Pancreas (tissue), 10 donors: ENCODE measurements at regions not wholly inside any gene's neighbourhood (a gene's known extent, or its start where the extent isn't known, plus 50 kb on each side); places are given as distances from the start of the nearest gene placed in this dataset.

Source experiments
- ATAC-seq, 4 donors: fragments of 200-7000 bp; cut with Tn5 transposase; one replicate each; pipeline versions ENCODE4 v1.8.0 to v1.9.1; 2020; ENCODE audit warnings: mild to moderate bottlenecking in 4 of 4, moderate library complexity in 4 of 4
- DNase-seq, 6 donors: peaks; one replicate each; pipeline ENCODE4 v3.0.0-alpha.2; 2020
- FAIRE-seq: peaks from 2 replicates; lab custom pipeline; 2012; peaks lifted over from hg19 to GRCh38; lab: Jason Lieb, UNC
- H3K27ac ChIP-seq, 4 donors: fragments of 200-600 bp; sonication (generic); 1 replicate in 3 of 4; 2 replicates in 1 of 4; pipeline versions ENCODE4 v1.5.0 to v1.8.0; 2020
- H3K27me3 ChIP-seq, 4 donors: fragments of 200-600 bp; one replicate each; pipeline ENCODE4 v1.8.0; 2021
- H3K36me3 ChIP-seq, 3 donors: fragments of 200-600 bp; sonication (generic) in 1 of 3; one replicate each; pipeline versions ENCODE4 v1.5.0 to v1.8.0; 2020 to 2021
- H3K4me1 ChIP-seq, 3 donors: fragments of 200-600 bp; one replicate each; pipeline ENCODE4 v1.8.0; 2021
- H3K4me3 ChIP-seq, 4 donors: fragments of 200-600 bp; sonication (generic) in 2 of 4; one replicate each; pipeline versions ENCODE4 v1.5.0 to v1.8.0; 2020 to 2021
- H3K9me3 ChIP-seq, 4 donors: fragments of 200-600 bp; one replicate each; pipeline ENCODE4 v1.8.0; 2021
- WGBS, 2 donors: extraction: QIAGEN DNeasy Blood & Tissue Kit; methylation state at CpG; one replicate each; pipeline ENCODE4 v1.1.7; 2013; 5-methylcytosine and 5-hydroxymethylcytosine counted together
- intact Hi-C, 3 donors: fragments of 100-400 bp; cut with DNase I; formaldehyde crosslinking; loops; one replicate each; pipeline versions ENCODE4 v1.11.1 to v1.14.2; 2022
- TF ChIP-seq, protein P1 (sequence below), 4 donors: fragments of 200-600 bp; sonication (generic) in 3 of 4; IDR thresholded peaks; one replicate each; pipeline versions ENCODE4 v1.5.0 to v1.8.0; 2021; ENCODE audit warnings: antibody characterized with exemption in 4 of 4
- donor health status: healthy with polysubstance abuse.
- donor health status: DM: no; HTN: no; CAD: no; lungs with moderate emphysema.
- donor health status: DM: no; HTN: no; CAD: no.
- donor health status: control.
- donor health status: control.
- donor health status: Bipolar disorder and iron deficiency.
- donor health status: DM: yes; HTN: yes; CAD: no.
- donor health status: DM: no; HTN: no; CAD: no.
- donor health status: DM: no; HTN: no; CAD: no.
- donor health status: DM: yes; HTN: yes; CAD: no.

- no peak for ATAC-seq
- H3K27me3 ChIP-seq = no peaks in the 10 kb centered on the region
- H3K4me3 ChIP-seq = no peak overlapping the region
- DNase-seq = no peak
- intact Hi-C loops = no loop called here
- no peaks in the 10 kb centered on the region for H3K9me3 ChIP-seq
- H3K36me3 ChIP-seq = no peaks in the 10 kb centered on the region
- FAIRE-seq = no peak
- no peaks in the 10 kb centered on the region for H3K4me1 ChIP-seq
- WGBS, 2 donors = 23 to 31% methylated on average over 1 of the region's 1 CpG
- no peak overlapping the region for H3K27ac ChIP-seq
- TF ChIP-seq, protein P1, sequence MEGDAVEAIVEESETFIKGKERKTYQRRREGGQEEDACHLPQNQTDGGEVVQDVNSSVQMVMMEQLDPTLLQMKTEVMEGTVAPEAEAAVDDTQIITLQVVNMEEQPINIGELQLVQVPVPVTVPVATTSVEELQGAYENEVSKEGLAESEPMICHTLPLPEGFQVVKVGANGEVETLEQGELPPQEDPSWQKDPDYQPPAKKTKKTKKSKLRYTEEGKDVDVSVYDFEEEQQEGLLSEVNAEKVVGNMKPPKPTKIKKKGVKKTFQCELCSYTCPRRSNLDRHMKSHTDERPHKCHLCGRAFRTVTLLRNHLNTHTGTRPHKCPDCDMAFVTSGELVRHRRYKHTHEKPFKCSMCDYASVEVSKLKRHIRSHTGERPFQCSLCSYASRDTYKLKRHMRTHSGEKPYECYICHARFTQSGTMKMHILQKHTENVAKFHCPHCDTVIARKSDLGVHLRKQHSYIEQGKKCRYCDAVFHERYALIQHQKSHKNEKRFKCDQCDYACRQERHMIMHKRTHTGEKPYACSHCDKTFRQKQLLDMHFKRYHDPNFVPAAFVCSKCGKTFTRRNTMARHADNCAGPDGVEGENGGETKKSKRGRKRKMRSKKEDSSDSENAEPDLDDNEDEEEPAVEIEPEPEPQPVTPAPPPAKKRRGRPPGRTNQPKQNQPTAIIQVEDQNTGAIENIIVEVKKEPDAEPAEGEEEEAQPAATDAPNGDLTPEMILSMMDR (IDR thresholded peaks at IDR 0.05) = no peak
Measured at GRCh38 chr7:16998481-16999051, 116.8 kb upstream of the AGR3 start.

GRCh38 chr7:16999541-17000267, 117.9 kb upstream of the AGR3 start:
- DNase-seq (no peak), ATAC-seq (no peak), FAIRE-seq (no peak)
- 80 to 100% methylated on average over 1 of the region's 1 CpG for WGBS, 2 donors
- no peaks in the 10 kb centered on the region for H3K9me3 ChIP-seq
- H3K36me3 ChIP-seq = no peaks in the 10 kb centered on the region
- no peak overlapping the region for H3K4me3 ChIP-seq
- intact Hi-C loops = no loop called here
- no peak overlapping the region for H3K27ac ChIP-seq
- no peaks in the 10 kb centered on the region for H3K27me3 ChIP-seq
- TF ChIP-seq, protein P1 (IDR thresholded peaks at IDR 0.05) = no peak
- H3K4me1 ChIP-seq = no peaks in the 10 kb centered on the region

- no peak overlapping the region for H3K27ac ChIP-seq
Measured at GRCh38 chr7:17005271-17005670, 123.5 kb upstream of the AGR3 start.

DNA sequence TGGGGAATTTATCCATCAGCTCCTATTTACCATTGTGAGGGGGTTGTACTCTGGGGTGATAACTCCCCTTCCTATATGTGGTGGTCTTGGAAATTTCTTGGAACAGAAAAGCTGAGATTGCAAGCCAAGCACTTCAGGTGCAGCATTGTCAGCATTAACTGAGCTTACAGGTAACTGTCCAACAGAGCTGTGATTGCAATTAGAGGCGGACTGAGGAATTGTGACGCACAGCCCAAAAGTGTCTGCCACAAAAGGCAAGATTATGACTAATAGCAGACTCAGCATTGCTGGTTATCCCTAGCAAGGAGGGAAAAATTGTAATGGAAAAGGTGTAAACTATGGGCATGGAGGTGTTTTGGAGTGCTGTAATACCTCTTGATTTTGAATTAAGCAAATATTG, 126.1 kb upstream of the AGR3 start:
- intact Hi-C loops = no loop called here
- DNase-seq (no peak), ATAC-seq (no peak), FAIRE-seq (no peak)
- Histone ChIP-seq H3K4me3 (no peak overlapping the region), H3K4me1 (no peaks in the 10 kb centered on the region), H3K27me3 (no peaks in the 10 kb centered on the region), H3K9me3 (no peaks in the 10 kb centered on the region), H3K27ac (no peak overlapping the region), H3K36me3 (no peaks in the 10 kb centered on the region)
- WGBS, 2 donors = 78 to 83% methylated on average over 2 of the region's 2 CpGs
- TF ChIP-seq, protein P1 (IDR thresholded peaks at IDR 0.05) = no peak

More at GRCh38 chr7:17005271-17005670, 123.5 kb upstream of the AGR3 start:
- TF ChIP-seq, protein P1 (IDR thresholded peaks at IDR 0.05) = no peak
- DNase-seq (no peak), FAIRE-seq (no peak), ATAC-seq (no peak)
- no peak overlapping the region for H3K4me3 ChIP-seq
- intact Hi-C loops = no loop called here
- H3K27me3 ChIP-seq = no peaks in the 10 kb centered on the region
- H3K36me3 ChIP-seq = no peaks in the 10 kb centered on the region
- no peaks in the 10 kb centered on the region for H3K4me1 ChIP-seq
- WGBS, 2 donors = 73 to 80% methylated on average over 4 of the region's 4 CpGs
- H3K9me3 ChIP-seq = no peaks in the 10 kb centered on the region
